Jurkat, Clone E6-1 (cell line): ENCODE measurements at regions not wholly inside any gene's neighbourhood (a gene's known extent, or its start where the extent isn't known, plus 50 kb on each side); places are given as distances from the start of the nearest gene placed in this dataset.
"Not testable (repeated sequence)": the region's sequence is repeated elsewhere in the genome, so short reads cannot be mapped to it uniquely, and the experiment has no call there.

Source experiments
- DNase-seq: peaks from one replicate; pipeline ENCODE4 v3.0.0-alpha.2; 2011; ENCODE audit warnings: low read depth, low spot score
- H3K4me3 ChIP-seq: 2 replicates; pipeline ENCODE4 v1.5.1; 2011; ENCODE audit warnings: mild to moderate bottlenecking, low read length, control low read depth, moderate library complexity

DNA sequence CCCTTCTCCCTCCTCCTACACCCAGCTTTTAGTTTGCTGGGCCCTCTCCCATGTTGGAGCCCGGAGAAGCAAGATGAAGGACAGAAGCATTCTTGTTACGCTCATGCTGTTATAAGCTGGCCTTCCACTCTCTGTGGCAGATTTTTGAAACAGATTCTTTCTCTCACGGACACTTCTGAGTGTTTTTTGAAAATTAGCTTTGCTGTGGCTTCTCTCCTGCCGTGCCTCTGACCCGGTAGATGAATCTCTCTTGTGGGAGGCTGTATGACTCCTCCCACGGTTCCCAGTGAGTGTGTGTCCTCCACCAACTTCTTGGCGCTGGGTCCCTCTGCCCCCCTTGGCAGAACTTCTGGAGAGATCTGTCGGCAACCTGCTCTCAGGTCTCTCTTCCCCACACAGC lies 269.3 kb upstream of the MYT1L start:
- no peak overlapping the region for H3K4me3 ChIP-seq
- DNase-seq, result no peak

DNA sequence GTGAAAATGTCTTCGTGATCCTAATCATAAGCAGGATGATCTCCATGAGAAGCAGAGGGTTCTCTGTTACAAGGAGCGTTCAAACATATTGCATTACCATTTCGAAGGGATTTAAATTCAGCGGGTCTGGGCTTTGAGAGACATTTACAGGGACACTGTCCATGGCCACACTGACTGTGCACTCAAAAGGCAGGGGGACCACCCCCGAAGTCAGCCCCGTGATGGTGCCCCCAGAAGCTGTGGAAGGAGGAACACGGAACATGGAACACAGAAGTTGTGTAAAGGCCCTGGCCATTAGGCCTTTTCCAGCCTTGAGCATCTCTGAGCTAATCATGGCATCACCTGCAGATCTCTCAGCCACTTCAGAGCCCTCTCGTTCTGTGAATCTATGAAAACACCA lies 268.4 kb upstream of the MYT1L start:
- no peak overlapping the region for H3K4me3 ChIP-seq

DNA sequence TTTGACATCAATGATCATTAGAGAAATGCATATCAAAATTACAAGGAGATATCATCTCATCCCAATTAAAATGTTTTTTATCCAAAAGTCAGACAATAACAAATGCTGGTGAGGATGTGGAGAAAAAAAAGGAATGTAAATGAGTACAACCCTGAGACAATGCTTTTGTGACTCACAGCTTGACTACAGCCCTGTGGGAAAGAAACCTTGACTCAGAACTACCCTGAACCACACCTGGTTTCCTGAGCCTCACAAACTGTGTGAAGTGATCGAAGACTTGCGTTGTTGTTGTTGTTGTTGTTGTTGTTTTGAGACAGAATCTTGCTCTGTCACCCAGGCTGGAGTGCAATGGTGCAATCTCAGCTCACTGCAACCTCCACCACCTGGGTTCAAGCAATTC lies 266.6 kb upstream of the MYT1L start:
- no peak overlapping the region for H3K4me3 ChIP-seq

More for the DNA sequence above, 268.4 kb upstream of the MYT1L start:
- no peak for DNase-seq

DNA sequence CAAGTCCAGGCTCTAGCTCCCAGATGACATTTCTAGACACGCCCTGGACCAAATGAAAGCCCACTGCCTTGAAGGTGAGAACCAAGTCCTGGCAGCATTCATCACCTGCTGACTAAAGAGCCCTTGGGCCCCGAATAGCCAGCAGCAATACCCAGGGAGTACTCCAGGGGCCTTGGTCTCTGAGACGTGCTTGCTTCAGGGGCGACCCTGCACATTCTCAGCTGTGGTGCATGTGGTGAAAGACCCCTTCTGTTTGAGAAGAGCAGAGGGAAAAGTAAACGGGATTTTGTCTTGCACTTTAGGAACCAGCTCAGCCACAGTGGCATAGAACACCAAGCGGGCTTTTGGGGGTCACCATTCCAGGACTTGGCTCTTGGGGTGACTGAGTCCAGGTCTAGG lies 260.5 kb upstream of the MYT1L start:
- no peak for DNase-seq
- no peak overlapping the region for H3K4me3 ChIP-seq

More for the DNA sequence above, 266.6 kb upstream of the MYT1L start:
- DNase-seq, result no peak

DNA sequence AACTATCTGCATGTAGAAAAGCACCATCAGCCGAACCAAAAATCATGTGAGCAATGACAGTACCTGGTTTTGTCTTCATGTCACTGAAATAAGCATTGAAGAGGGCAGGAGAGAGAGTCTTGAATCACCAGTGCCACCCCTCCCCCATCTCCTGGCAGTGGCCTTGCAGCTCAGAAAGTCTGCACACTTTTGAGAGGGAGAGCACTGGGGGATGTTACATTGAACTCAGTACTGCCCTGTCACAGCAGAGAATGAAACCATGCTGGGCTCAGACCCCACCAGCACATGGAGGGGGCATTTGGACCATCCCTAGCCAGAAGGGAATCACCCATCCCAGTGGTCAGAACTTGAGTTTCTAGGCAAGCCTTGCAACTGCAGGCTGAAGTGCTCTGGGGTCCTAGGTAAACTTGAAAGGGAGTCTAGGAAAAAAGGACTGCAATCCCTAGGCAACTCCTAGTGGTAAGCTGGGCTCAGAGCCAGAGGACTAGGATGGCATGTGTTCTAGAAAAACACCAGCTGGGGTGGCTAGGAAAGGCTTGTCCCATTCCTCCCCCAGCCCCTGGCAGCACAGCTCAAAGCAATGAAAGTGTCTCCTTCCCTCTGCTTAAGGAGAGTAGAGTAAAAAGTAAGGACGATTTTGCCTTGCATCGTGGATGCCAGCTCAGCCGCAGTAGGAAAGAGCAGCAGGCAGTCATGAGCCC lies 259.9 kb upstream of the MYT1L start:
- H3K4me3 ChIP-seq, result no peak overlapping the region
- no peak for DNase-seq

DNA sequence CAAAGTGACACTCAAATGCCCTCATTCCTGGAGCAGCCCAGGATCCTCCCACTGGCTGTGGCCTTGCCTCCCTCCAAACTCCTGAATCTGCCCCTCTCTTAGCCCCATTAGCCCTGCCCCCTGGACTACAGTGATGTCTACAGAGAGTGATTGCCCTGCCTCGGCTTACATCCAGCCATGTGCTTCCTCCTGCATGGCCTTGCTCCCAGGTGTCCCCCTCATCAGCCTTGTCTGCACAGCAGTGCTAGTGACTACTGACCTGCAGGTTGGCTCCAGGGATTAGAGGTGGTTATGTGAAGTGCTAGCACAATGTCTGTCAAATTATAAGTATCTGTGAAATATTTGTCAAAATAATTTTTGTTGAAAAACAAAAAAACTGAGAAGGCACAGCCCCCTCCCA lies 259.1 kb upstream of the MYT1L start:
- no peak for DNase-seq
- no peak overlapping the region for H3K4me3 ChIP-seq

DNA sequence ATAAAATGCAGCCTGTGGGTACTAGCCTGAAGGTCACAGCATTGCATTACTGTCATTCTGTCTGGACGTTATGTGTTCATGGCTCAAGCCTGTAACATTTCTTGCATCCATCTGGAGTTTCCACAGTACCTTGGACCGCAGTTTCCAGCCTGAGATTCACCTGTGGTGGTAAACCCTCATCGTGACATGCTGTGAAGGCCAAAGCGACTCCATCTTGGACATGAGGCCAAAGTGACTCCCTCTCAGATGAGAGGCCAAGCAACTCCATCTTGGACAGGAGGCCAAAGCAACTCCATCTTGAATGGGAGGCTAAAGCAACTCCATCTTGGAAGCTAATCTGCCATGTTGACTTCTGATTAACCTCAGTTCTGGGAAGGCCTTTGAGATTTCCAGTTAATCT lies 257.7 kb upstream of the MYT1L start:
- no peak for DNase-seq
- no peak overlapping the region for H3K4me3 ChIP-seq

DNA sequence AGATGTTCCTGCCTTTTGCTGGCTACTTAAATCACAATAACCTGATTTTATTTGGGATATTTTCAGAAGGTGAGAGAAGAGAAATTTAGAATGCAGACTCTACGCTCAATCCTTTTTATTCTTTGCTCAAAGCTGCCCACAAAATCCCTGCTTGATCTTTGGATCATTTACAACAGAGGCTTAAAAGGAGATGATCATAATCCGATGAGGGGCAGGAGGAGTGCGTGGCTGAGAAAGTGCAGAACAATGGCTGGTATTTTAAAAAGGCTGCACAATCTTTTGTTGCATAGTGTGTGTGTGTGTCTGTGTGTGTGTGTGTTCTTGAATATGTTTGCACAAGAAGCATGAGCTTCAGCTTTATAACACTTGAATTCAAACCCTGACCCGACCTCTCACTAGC lies 256.3 kb upstream of the MYT1L start:
- H3K4me3 ChIP-seq, result no peak overlapping the region
- DNase-seq, result no peak

DNA sequence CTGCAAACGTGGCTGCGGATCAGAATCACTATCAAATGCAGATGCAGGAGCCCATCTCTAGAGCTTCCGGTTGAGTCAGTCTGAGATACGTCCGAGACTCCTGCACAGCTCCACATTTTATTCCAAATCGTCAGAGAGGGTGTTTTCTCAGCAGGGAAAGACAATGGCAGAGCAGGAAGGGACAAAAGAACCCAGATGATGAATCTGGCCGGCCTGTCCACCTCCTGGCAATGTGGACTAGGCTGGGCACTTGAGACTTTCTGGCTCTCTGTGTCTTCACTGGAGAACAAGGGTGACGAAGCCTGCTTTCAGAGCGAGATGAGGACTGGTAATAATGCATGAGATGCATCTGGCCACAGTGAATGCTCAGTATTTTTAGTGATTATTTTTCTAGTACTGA lies 255.9 kb upstream of the MYT1L start:
- no peak for DNase-seq
- H3K4me3 ChIP-seq, result no peak overlapping the region

DNA sequence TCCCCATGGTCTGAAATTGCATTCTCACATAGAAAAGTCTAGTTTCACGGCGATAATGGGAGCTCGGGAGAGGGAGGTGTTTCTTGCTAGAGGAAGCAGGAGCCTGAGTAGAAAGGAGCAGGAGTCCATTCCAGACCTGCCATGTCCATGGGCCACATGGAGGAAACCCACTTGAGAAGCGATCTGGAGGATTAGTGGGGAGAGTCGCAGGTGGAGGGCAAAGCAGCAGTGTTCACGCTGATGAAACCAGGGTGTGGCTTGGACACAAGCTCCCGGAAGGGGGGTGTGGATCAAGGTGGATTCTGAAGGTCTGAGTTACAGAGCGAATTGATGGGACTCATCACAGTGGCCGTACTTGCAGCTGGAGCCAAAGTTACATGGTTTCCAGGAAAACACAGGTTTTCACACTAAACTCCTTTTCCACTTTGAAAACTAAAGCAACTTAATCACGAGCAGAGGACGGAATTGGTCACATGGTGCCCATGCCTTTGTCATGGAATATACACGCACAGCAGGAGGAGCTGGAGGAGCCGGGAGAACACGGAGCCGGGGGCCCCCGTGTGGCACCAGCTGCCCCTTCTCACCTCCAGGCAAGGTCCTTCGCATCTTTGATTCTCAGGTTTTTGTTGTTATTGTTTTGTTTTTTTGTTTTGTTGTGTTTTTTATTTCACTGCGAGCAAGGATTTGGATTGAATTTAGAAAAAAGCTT lies 255.1 kb upstream of the MYT1L start:
- H3K4me3 ChIP-seq, result no peak overlapping the region
- DNase-seq, result no peak

DNA sequence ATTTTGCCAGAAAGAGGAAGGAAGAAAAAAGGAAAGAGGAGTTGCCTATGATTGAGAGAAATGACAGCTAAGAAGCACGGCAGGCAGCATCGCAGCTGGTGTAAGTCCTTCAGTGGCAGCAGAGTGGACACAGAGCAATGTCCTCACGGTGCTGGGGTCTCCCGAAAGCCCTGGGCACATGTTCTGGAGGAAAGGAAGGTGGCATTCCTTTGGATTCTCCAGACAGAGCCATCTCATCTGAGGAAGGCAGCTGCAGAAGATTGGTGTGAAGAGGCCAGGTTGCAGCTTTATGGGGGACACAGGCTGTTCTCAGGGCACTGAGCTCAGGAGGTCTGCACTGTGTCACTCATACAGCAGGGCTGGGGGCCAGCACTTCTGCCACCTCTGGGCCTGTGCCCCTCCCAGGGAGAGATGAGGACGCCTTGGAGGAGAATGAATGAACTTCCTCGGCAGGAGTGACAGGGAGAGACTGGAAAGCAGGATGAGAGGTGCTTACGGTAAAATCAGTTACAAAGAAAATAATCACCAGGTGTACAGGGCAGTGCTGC lies 252.0 kb upstream of the MYT1L start:
- DNase-seq, result no peak
- no peak overlapping the region for H3K4me3 ChIP-seq

DNA sequence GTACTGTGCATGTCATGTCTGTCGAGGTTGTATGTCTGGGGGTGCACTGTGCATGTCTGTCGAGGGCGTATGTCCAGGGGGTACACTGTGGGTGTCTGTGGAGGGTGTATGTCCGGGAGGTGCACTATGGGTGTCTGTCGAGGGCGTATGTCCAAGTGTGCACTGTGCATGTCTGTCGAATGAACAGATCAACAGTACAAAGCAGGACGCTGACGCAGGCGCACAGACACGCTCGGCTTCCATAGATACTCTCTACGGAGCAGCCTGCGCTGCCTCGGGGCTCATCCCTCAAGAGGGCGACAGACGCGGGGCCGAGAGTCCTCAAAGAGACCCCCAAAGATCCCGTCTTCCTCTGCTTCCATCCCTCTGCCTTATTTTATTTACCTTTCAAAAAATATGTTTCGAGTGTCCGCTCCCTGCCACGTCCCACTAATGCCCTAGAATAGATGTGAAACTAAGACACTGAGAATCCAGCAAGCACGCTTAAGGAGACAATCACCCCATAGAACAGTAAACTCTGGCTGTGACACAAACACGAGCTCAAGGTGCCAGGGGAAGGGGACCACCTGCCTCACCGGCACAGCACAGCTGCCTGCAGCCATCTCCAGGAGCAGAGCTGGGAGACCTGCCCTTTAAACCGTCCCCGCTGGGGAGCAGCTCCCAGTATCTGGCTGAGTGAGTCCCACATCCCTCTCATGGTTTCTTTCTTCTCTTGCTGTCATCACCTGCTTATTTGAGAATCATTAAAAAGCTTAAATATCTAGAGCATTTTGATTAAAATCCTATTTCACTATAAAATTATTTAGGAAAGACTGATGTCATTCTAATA lies 250.5 kb upstream of the MYT1L start:
- DNase-seq, result no peak
- H3K4me3 ChIP-seq, result no peak overlapping the region

DNA sequence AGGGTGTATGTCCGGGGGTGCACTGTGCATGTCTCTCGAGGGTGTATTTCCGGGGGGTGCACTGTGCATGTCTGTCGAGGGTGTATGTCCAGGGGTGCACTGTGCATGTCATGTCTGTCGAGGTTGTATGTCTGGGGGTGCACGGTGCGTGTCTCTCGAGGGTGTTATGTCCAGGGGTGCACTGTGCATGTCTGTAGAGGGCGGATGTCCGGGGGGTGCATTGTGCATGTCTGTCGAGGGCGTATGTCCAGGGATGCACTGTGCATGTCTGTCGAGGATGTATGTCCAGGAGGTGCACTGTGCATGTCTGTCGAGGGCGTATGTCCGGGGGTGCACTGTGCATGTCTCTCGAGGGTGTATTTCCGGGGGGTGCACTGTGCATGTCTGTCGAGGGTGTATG lies 249.8 kb upstream of the MYT1L start:
- not testable (repeated sequence) for H3K4me3 ChIP-seq, DNase-seq

DNA sequence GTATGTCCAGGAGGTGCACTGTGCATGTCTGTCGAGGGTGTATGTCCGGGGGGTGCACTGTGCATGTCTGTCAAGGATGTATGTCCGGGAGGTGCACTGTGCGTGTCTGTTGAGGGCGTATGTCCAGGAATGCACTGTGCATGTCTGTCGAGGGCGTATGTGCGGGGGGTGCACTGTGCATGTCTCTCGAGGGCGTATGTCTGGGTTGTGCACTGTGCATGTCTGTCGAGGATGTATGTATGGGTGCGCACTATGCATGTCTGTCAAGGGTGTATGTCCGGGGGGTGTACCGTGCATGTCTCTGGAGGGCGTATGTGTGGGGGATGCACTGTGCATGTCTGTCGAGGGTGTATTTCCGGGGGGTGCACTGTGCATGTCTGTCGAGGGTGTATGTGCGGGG lies 249.3 kb upstream of the MYT1L start:
- DNase-seq, result no peak
- H3K4me3 ChIP-seq, result no peak overlapping the region

DNA sequence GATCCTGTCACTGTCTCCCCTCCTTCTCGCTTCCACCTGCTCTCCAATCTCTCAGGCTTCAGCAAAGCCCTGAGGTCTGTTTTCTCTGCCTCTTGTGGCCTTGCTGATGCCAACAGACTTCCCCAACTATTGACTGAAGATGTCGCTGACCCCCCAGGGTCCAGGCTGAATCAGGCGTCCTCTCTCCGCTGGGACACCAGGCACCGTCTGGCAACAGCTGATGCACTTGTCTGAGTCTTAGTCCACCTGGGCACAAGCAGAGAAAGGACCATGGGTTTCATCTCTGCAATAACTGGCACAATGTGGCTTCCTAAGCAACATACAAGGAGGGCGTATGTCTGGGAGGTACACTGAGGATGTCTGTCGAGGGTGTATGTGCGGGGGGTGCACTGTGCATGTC lies 248.7 kb upstream of the MYT1L start:
- H3K4me3 ChIP-seq, result no peak overlapping the region
- no peak for DNase-seq

DNA sequence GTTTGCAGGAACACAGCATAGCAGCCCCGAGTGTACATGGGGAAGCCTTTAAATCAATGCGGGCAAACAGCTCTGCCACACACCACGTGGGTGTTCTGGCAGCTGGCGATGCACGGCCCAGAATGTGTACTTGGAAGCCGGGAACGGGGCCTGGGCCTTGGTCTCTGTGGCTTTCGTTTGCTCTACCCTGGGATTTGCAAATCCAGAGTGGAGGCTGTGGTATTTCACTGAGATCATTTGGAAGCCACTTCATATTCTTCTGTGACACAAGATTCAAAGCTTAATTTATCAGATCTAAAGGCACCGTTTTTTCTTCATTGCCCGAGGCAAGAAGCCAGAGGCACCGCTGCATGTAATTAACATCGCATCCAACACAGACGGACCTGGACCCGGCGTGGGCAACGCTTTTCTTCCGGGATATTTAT lies 246.3 kb upstream of the MYT1L start:
- DNase-seq, result no peak
- H3K4me3 ChIP-seq, result no peak overlapping the region

DNA sequence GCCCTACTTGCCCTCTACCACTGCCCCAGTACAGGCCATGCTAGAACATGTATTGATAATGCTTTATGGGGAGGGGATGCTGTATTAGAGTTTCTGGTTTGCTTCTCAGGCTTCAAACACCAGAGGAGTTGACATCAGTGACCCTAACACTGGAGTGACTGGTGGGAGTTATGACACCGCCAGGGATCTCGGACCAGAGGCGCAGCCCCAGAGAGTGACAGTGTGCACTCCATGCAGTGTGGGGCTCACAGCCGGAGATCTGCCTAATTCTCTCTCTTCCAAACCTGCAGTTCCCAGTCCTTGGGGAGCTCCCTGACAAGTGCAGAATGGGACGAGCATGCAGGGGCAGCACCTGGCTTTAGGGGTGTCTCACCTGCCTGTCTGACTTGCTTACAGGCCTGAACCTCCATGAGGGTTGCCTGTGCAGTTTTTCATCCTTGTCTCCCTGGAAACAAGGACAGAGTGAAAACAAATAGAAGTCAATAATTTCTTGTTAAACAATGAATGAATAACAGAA lies 244.9 kb upstream of the MYT1L start:
- H3K4me3 ChIP-seq, result no peak overlapping the region
- DNase-seq, result no peak

DNA sequence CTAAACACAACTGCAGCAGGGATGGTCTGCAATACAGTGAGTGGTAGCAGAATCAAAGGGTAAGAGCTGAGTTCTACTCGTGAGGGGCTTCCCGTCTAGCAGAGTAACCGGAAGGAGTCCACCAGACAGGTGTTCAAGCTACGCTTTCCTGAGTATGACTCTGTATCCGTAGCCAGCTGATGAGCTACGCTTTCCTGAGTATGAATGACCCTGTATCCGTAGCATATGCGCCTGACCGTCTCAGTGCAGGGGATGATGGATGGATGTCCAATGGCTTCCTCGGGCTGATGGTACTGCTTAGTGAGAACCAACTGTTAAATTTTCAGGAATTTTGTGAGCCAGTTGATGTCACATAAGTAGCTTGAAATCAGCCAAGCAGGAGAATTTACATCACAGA lies 244.1 kb upstream of the MYT1L start:
- H3K4me3 ChIP-seq, result no peak overlapping the region
- DNase-seq, result no peak

DNA sequence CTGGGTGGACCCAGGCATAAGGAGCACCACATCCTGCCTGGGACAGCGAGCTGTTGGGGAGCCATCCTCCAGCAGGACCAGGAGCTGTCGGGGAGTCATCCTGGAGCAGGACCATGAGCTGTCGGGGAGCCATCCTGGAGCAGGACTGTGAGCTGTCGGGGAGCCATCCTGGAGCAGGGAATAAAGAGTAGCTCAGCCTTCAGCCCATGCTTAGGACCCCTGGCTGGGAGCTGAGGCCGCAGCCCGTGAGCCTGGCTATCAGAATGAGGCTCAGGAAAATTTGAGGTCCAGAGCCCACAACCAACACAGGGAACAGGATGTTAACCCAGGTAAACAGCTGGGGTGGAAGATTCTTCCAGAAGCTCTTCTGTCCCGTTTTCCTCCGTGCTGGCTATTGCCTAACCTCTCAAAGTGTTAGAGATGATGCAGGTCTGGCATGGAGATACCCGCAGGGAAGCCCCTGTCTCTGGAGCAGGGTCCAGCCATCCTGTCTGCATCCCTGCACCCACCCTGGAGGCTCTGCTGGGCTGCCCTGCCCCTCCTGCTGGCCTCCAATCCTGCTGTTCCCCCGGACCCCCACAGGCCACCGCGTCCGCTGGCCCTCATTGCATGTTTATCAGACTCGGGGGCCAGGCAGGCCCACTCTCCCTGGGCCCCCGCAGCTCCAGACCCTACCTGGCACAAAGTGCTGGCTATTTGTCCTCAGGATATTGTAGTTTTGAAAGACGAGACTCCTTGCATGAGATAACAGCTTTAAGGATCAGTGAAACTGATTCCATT lies 243.5 kb upstream of the MYT1L start:
- DNase-seq, result no peak
- H3K4me3 ChIP-seq, result no peak overlapping the region
